ENCODE measurements at regions not wholly inside any gene's neighbourhood (a gene's known extent, or its start where the extent isn't known, plus 50 kb on each side); places are given as distances from the start of the nearest gene placed in this dataset.
"Not testable (repeated sequence)": the region's sequence is repeated elsewhere in the genome, so short reads cannot be mapped to it uniquely, and the experiment has no call there.

- H3K27me3 Mint-ChIP-seq; DNase-seq; H3K4me3 Mint-ChIP-seq; ATAC-seq (replicated peaks); H3K4me1 Mint-ChIP-seq; H3K36me3 Mint-ChIP-seq; H3K27ac Mint-ChIP-seq: not testable (repeated sequence)
- H3K9me3 Mint-ChIP-seq = peaks cover 12 to 18% of the 10 kb centered on the region in 2 donors
These were observed 678.2 kb downstream of the TYW1 start for GRCh38 chr7:67674862-67675261.

GRCh38 chr7:67675971-67676370 is 679.3 kb downstream of the TYW1 start:
- Mint-ChIP-seq H3K4me1 (no peaks in the 10 kb centered on the region), H3K36me3 (no peaks in the 10 kb centered on the region), H3K4me3 (no peak overlapping the region), H3K9me3 (peaks cover 14 to 19% of the 10 kb centered on the region in 2 donors), H3K27ac (no peak overlapping the region), H3K27me3 (no peaks in the 10 kb centered on the region)
- DNase-seq (no peak), ATAC-seq (replicated peaks) (no peak)

- no peaks in the 10 kb centered on the region for H3K4me1 Mint-ChIP-seq
- ATAC-seq (replicated peaks) = no peak
- DNase-seq = no peak
- no peak overlapping the region for H3K27ac Mint-ChIP-seq
- H3K9me3 Mint-ChIP-seq = peaks cover 6 to 13% of the 10 kb centered on the region in 2 donors
- no peak overlapping the region for H3K4me3 Mint-ChIP-seq
- H3K27me3 Mint-ChIP-seq = no peaks in the 10 kb centered on the region
- no peaks in the 10 kb centered on the region for H3K36me3 Mint-ChIP-seq
These were observed 681.8 kb downstream of the TYW1 start for GRCh38 chr7:67678419-67678818.

GRCh38 chr7:67683628-67684027 is 687.0 kb downstream of the TYW1 start:
- ATAC-seq (replicated peaks) (no peak), DNase-seq (no peak)
- Mint-ChIP-seq H3K4me3 (no peak overlapping the region), H3K27me3 (no peaks in the 10 kb centered on the region), H3K27ac (no peak overlapping the region), H3K4me1 (no peaks in the 10 kb centered on the region), H3K36me3 (no peaks in the 10 kb centered on the region), H3K9me3 (peaks cover 6 to 13% of the 10 kb centered on the region in 2 donors)

- no peak overlapping the region for H3K4me3 Mint-ChIP-seq
- H3K36me3 Mint-ChIP-seq = no peaks in the 10 kb centered on the region
- no peaks in the 10 kb centered on the region for H3K4me1 Mint-ChIP-seq
These were observed 694.1 kb downstream of the TYW1 start for GRCh38 chr7:67690700-67691099.

GRCh38 chr7:67692425-67692824 is 695.8 kb downstream of the TYW1 start:
- H3K27me3 Mint-ChIP-seq = no peaks in the 10 kb centered on the region
- no peaks in the 10 kb centered on the region for H3K4me1 Mint-ChIP-seq
- ATAC-seq (replicated peaks) (no peak), DNase-seq (no peak)
- H3K36me3 Mint-ChIP-seq = no peaks in the 10 kb centered on the region
- no peak overlapping the region for H3K4me3 Mint-ChIP-seq
- no peak overlapping the region for H3K27ac Mint-ChIP-seq
- peaks cover 8 to 9% of the 10 kb centered on the region in 2 donors for H3K9me3 Mint-ChIP-seq

More at GRCh38 chr7:67690700-67691099, 694.1 kb downstream of the TYW1 start:
- no peak for DNase-seq
- no peaks in the 10 kb centered on the region for H3K27me3 Mint-ChIP-seq
- H3K9me3 Mint-ChIP-seq = peaks cover 9 to 10% of the 10 kb centered on the region in 2 donors
- no peak overlapping the region for H3K27ac Mint-ChIP-seq
- no peak for ATAC-seq (replicated peaks)

GRCh38 chr7:67696124-67696523 is 699.5 kb downstream of the TYW1 start:
- Mint-ChIP-seq H3K4me3 (no peak overlapping the region), H3K27ac (no peak overlapping the region), H3K36me3 (no peaks in the 10 kb centered on the region), H3K27me3 (no peaks in the 10 kb centered on the region), H3K4me1 (no peaks in the 10 kb centered on the region), H3K9me3 (peaks cover 7 to 11% of the 10 kb centered on the region in 2 donors)
- no peak for DNase-seq
- no peak for ATAC-seq (replicated peaks)

- no peaks in the 10 kb centered on the region for H3K27me3 Mint-ChIP-seq
- DNase-seq (no peak), ATAC-seq (replicated peaks) (no peak)
- H3K9me3 Mint-ChIP-seq = peaks cover 11 to 15% of the 10 kb centered on the region in 2 donors
- H3K4me3 Mint-ChIP-seq = no peak overlapping the region
- no peaks in the 10 kb centered on the region for H3K4me1 Mint-ChIP-seq
- H3K36me3 Mint-ChIP-seq = no peaks in the 10 kb centered on the region
- H3K27ac Mint-ChIP-seq = no peak overlapping the region
These were observed 700.2 kb downstream of the TYW1 start for GRCh38 chr7:67696878-67697277.

- no peak overlapping the region for H3K27ac Mint-ChIP-seq
- H3K27me3 Mint-ChIP-seq = no peaks in the 10 kb centered on the region
- H3K36me3 Mint-ChIP-seq = no peaks in the 10 kb centered on the region
- H3K4me3 Mint-ChIP-seq = no peak overlapping the region
- ATAC-seq (replicated peaks) (no peak), DNase-seq (no peak)
- no peaks in the 10 kb centered on the region for H3K4me1 Mint-ChIP-seq
- peaks cover 14 to 15% of the 10 kb centered on the region in 2 donors for H3K9me3 Mint-ChIP-seq
These were observed 701.7 kb downstream of the TYW1 start for GRCh38 chr7:67698354-67698753.

GRCh38 chr7:67705850-67706249 is 709.2 kb downstream of the TYW1 start:
- H3K9me3 Mint-ChIP-seq = peaks cover 19 to 24% of the 10 kb centered on the region in 2 donors
- no peak for DNase-seq
- no peak overlapping the region for H3K4me3 Mint-ChIP-seq
- H3K27me3 Mint-ChIP-seq = no peaks in the 10 kb centered on the region
- no peaks in the 10 kb centered on the region for H3K4me1 Mint-ChIP-seq
- no peak for ATAC-seq (replicated peaks)
- H3K27ac Mint-ChIP-seq = no peak overlapping the region
- no peaks in the 10 kb centered on the region for H3K36me3 Mint-ChIP-seq

- Mint-ChIP-seq H3K4me1 (no peaks in the 10 kb centered on the region), H3K27me3 (no peaks in the 10 kb centered on the region), H3K27ac (no peak overlapping the region)
These were observed 715.1 kb downstream of the TYW1 start for GRCh38 chr7:67711706-67712105.

GRCh38 chr7:67713451-67714056 is 716.9 kb downstream of the TYW1 start:
- Mint-ChIP-seq H3K36me3 (no peaks in the 10 kb centered on the region), H3K27me3 (no peaks in the 10 kb centered on the region), H3K27ac (no peak overlapping the region), H3K4me1 (no peaks in the 10 kb centered on the region), H3K9me3 (peaks cover 11 to 19% of the 10 kb centered on the region in 2 donors), H3K4me3 (no peak overlapping the region)
- ATAC-seq (replicated peaks) (no peak), DNase-seq (no peak)

More at GRCh38 chr7:67711706-67712105, 715.1 kb downstream of the TYW1 start:
- DNase-seq = no peak
- Mint-ChIP-seq H3K36me3 (no peaks in the 10 kb centered on the region), H3K4me3 (no peak overlapping the region), H3K9me3 (peaks cover 11 to 19% of the 10 kb centered on the region in 2 donors)
- no peak for ATAC-seq (replicated peaks)

GRCh38 chr7:67716729-67717128 is 720.1 kb downstream of the TYW1 start:
- Mint-ChIP-seq H3K4me3 (no peak overlapping the region), H3K9me3 (peaks cover 1 to 6% of the 10 kb centered on the region in 2 donors), H3K36me3 (no peaks in the 10 kb centered on the region), H3K4me1 (no peaks in the 10 kb centered on the region), H3K27me3 (no peaks in the 10 kb centered on the region), H3K27ac (no peak overlapping the region)
- DNase-seq = no peak
- no peak for ATAC-seq (replicated peaks)

- Mint-ChIP-seq H3K27ac (no peak overlapping the region), H3K27me3 (no peaks in the 10 kb centered on the region), H3K4me1 (no peaks in the 10 kb centered on the region), H3K9me3 (peaks cover 0 to 14% of the 10 kb centered on the region in 2 donors), H3K36me3 (no peaks in the 10 kb centered on the region), H3K4me3 (no peak overlapping the region)
- DNase-seq = no peak
- no peak for ATAC-seq (replicated peaks)
These were observed 727.0 kb downstream of the TYW1 start for GRCh38 chr7:67723591-67723990.

- no peak for ATAC-seq (replicated peaks)
- Mint-ChIP-seq H3K9me3 (peaks cover 0 to 14% of the 10 kb centered on the region in 2 donors), H3K36me3 (no peaks in the 10 kb centered on the region), H3K4me1 (no peaks in the 10 kb centered on the region), H3K27ac (no peak overlapping the region), H3K4me3 (no peak overlapping the region), H3K27me3 (no peaks in the 10 kb centered on the region)
- no peak for DNase-seq
These were observed 727.8 kb downstream of the TYW1 start for GRCh38 chr7:67724435-67724834.

Measured in stimulated activated naive B cell treated with anti-CD40 and anti-IgM and Interleukin-4, amounts not matched to agents 10 μg/mL and 1 μg/mL and 100 μg/mL, for 72 hours (primary cell).